DMS153 treated with DMSO at 0.1 percent for 48 hours (cell line): ENCODE measurements at regions not wholly inside any gene's neighbourhood (a gene's known extent, or its start where the extent isn't known, plus 50 kb on each side); places are given as distances from the start of the nearest gene placed in this dataset.
"Not testable (repeated sequence)": the region's sequence is repeated elsewhere in the genome, so short reads cannot be mapped to it uniquely, and the experiment has no call there.

ENCODE experiments used
- DNase-seq: peaks from one replicate; lab custom pipeline; 2025; ENCODE audit not compliant: unreplicated experiment; lab: John Stamatoyannopoulos, UW

GRCh38 chr2:192566863-192567262 lies 372.1 kb upstream of the TMEFF2 start:
- no peak for DNase-seq

- DNase-seq, result no peak
Observed at GRCh38 chr2:192560326-192560725, 365.6 kb upstream of the TMEFF2 start.

- no peak for DNase-seq
Observed at GRCh38 chr2:192559587-192559986, 364.9 kb upstream of the TMEFF2 start.

GRCh38 chr2:192558637-192559036 lies 363.9 kb upstream of the TMEFF2 start:
- DNase-seq, result no peak

GRCh38 chr2:192555740-192556139 lies 361.0 kb upstream of the TMEFF2 start:
- no peak for DNase-seq

GRCh38 chr2:192551760-192552159 lies 357.0 kb upstream of the TMEFF2 start:
- no peak for DNase-seq

GRCh38 chr2:192546565-192546964 lies 351.8 kb upstream of the TMEFF2 start:
- no peak for DNase-seq

GRCh38 chr2:192544371-192544955 lies 349.7 kb upstream of the TMEFF2 start:
- no peak for DNase-seq

GRCh38 chr2:192542148-192543066 lies 347.7 kb upstream of the TMEFF2 start:
- DNase-seq, result not testable (repeated sequence)

GRCh38 chr2:192539306-192539705 lies 344.6 kb upstream of the TMEFF2 start:
- DNase-seq, result no peak

GRCh38 chr2:192536922-192537624 lies 342.3 kb upstream of the TMEFF2 start:
- DNase-seq, result no peak

GRCh38 chr2:192535956-192536921 lies 341.5 kb upstream of the TMEFF2 start:
- no peak for DNase-seq

- DNase-seq, result no peak
Observed at GRCh38 chr2:192534072-192534471, 339.3 kb upstream of the TMEFF2 start.

GRCh38 chr2:192524642-192525251 lies 330.0 kb upstream of the TMEFF2 start:
- not testable (repeated sequence) for DNase-seq

- not testable (repeated sequence) for DNase-seq
Observed at GRCh38 chr2:192524214-192524613, 329.5 kb upstream of the TMEFF2 start.

GRCh38 chr2:192515937-192516336 lies 321.2 kb upstream of the TMEFF2 start:
- DNase-seq, result no peak

- no peak for DNase-seq
Observed at GRCh38 chr2:192513575-192513974, 318.8 kb upstream of the TMEFF2 start.

- DNase-seq, result not testable (repeated sequence)
Observed at GRCh38 chr2:192507836-192508450, 313.2 kb upstream of the TMEFF2 start.

GRCh38 chr2:192500550-192501200 lies 305.9 kb upstream of the TMEFF2 start:
- DNase-seq, result no peak
